IMR-90 (cell line): ENCODE measurements at regions not wholly inside any gene's neighbourhood (a gene's known extent, or its start where the extent isn't known, plus 50 kb on each side); places are given as distances from the start of the nearest gene placed in this dataset.

Experiments
- ATAC-seq: fragments of 200-7000 bp; cut with Tn5 transposase; 2 replicates; pipeline ENCODE4 v1.9.1; 2020; ENCODE audit warnings: low read depth, mild to moderate bottlenecking, moderate library complexity
- BruUV-seq: library from RNA; stranded (reverse); fragments of 400-500 nt; replicated peaks from 2 replicates; lab custom pipeline; 2021; lab: Mats Ljungman, UMichigan
- CTCF ChIA-PET: fragments of 300-600 bp; formaldehyde crosslinking; extraction: SDS; loops from one replicate; lab custom pipeline; 2021; ENCODE audit warnings: antibody characterized with exemption; lab: Yijun Ruan, JAX
- POLR2A ChIA-PET: fragments of 300-600 bp; sonication (Branson Sonifier 250); formaldehyde crosslinking; loops from one replicate; lab custom pipeline; 2022; ENCODE audit warnings: antibody characterized with exemption; ENCODE audit not compliant: unreplicated experiment; lab: Charles Lee
- DNase-seq: peaks from one replicate; pipeline ENCODE4 v3.0.0; 2013
- H2AFZ ChIP-seq: replicated peaks from 2 replicates; pipeline ENCODE3; 2013; ENCODE audit warnings: low read length, mild to moderate bottlenecking; ENCODE audit not compliant: poor library complexity
- H2AK5ac ChIP-seq: 2 replicates; pipeline ENCODE4 v1.6.1; 2013; ENCODE audit warnings: low read depth, low read length, inconsistent platforms
- H2AK9ac ChIP-seq: replicated peaks from 2 replicates; pipeline ENCODE3; 2013; ENCODE audit warnings: mild to moderate bottlenecking, low read depth, low read length, moderate library complexity; ENCODE audit not compliant: poor library complexity
- H2BK120ac ChIP-seq: 2 replicates; pipeline ENCODE4 v1.6.1; 2013; ENCODE audit warnings: low read depth, low read length, inconsistent platforms
- H2BK15ac ChIP-seq: 3 replicates; pipeline ENCODE4 v1.6.1; 2013; ENCODE audit warnings: low read depth, low read length, inconsistent platforms
- H2BK20ac ChIP-seq: 2 replicates; pipeline ENCODE4 v1.6.1; 2013; ENCODE audit warnings: low read depth, mild to moderate bottlenecking, inconsistent platforms, low read length, moderate library complexity
- H2BK5ac ChIP-seq: 2 replicates; pipeline ENCODE4 v1.6.1; 2013; ENCODE audit warnings: mild to moderate bottlenecking, low read depth, low read length, inconsistent platforms; ENCODE audit not compliant: poor library complexity, severe bottlenecking
- H3K14ac ChIP-seq: replicated peaks from 2 replicates; pipeline ENCODE4 v1.6.1; 2013; ENCODE audit warnings: low read depth, low read length, inconsistent platforms
- H3K18ac ChIP-seq: 2 replicates; pipeline ENCODE4 v1.6.1; 2013; ENCODE audit warnings: low read depth, low read length, control low read depth
- H3K23ac ChIP-seq: 2 replicates; pipeline ENCODE4 v1.6.1; 2013; ENCODE audit warnings: low read depth, low read length, inconsistent platforms
- H3K27ac ChIP-seq: 2 replicates; pipeline ENCODE4 v1.5.1; 2013; ENCODE audit warnings: mild to moderate bottlenecking, control low read depth, low read length; ENCODE audit not compliant: insufficient read depth
- H3K27me3 ChIP-seq: 2 replicates; pipeline ENCODE4 v1.6.1; 2013; ENCODE audit warnings: low read length; ENCODE audit not compliant: control insufficient read depth, insufficient read depth
- H3K36me3 ChIP-seq: 2 replicates; pipeline ENCODE4 v1.6.1; 2013; ENCODE audit warnings: low read length, mixed read lengths; ENCODE audit not compliant: control insufficient read depth, insufficient read depth
- H3K4ac ChIP-seq: 2 replicates; pipeline ENCODE4 v1.6.1; 2013; ENCODE audit warnings: low read depth, low read length, inconsistent platforms
- H3K4me1 ChIP-seq: 2 replicates; pipeline ENCODE4 v1.6.1; 2013; ENCODE audit warnings: low read length, mixed read lengths; ENCODE audit not compliant: control insufficient read depth, insufficient read depth
- H3K4me2 ChIP-seq: 2 replicates; pipeline ENCODE4 v1.6.1; 2013; ENCODE audit warnings: low read depth, mild to moderate bottlenecking, control low read depth, low read length, moderate library complexity
- H3K4me3 ChIP-seq: 2 replicates; pipeline ENCODE4 v1.5.1; 2013; ENCODE audit warnings: low read depth, mild to moderate bottlenecking, control low read depth, low read length, moderate library complexity; ENCODE audit not compliant: insufficient read depth
- H3K56ac ChIP-seq: 2 replicates; pipeline ENCODE4 v1.6.1; 2013; ENCODE audit warnings: low read length, inconsistent platforms; ENCODE audit not compliant: insufficient read depth; ENCODE audit errors: extremely low read depth
- H3K79me1 ChIP-seq, 2 experiments: 2 replicates each; pipeline ENCODE4 v1.6.1; 2013; ENCODE audit warnings: low read length in 2 of 2, inconsistent platforms in 1 of 2, low read depth in 1 of 2
- H3K9ac ChIP-seq: 2 replicates; pipeline ENCODE4 v1.6.1; 2013; ENCODE audit warnings: low read depth, low read length, control low read depth
- H3K9me1 ChIP-seq: 2 replicates; pipeline ENCODE4 v1.6.1; 2013; ENCODE audit warnings: low read length, inconsistent platforms; ENCODE audit not compliant: insufficient read depth
- H3K9me3 ChIP-seq: 2 replicates; pipeline ENCODE4 v1.6.1; 2013; ENCODE audit warnings: low read length; ENCODE audit not compliant: control insufficient read depth, insufficient read depth
- H4K20me1 ChIP-seq: 2 replicates; pipeline ENCODE4 v1.6.1; 2013; ENCODE audit warnings: low read length, inconsistent platforms; ENCODE audit not compliant: insufficient read depth
- H4K5ac ChIP-seq: 2 replicates; pipeline ENCODE4 v1.6.1; 2013; ENCODE audit warnings: mild to moderate bottlenecking, low read depth, low read length, control low read depth
- H4K8ac ChIP-seq, 2 experiments: 2 replicates each; pipeline ENCODE4 v1.6.1; 2013; ENCODE audit warnings: low read depth in 2 of 2, low read length in 2 of 2, control low read depth in 1 of 2, inconsistent platforms in 1 of 2
- H4K91ac ChIP-seq: 2 replicates; pipeline ENCODE4 v1.6.1; 2013; ENCODE audit warnings: low read depth, low read length, inconsistent platforms; ENCODE audit not compliant: insufficient read depth
- BHLHE40 ChIP-seq: fragments of 150-350 bp; IDR thresholded peaks from 2 replicates; pipeline ENCODE4 v1.6.1; 2016; ENCODE audit warnings: mild to moderate bottlenecking, low read depth, low read length
- CEBPB ChIP-seq: IDR thresholded peaks from 2 replicates; pipeline ENCODE4 v1.6.1; 2012; ENCODE audit warnings: low read depth, low read length, improper control_type of control experiment
- CHD1 ChIP-seq: IDR thresholded peaks from 2 replicates; pipeline ENCODE4 v1.6.1; 2012; ENCODE audit warnings: low read depth, low read length, improper control_type of control experiment
- CTCF ChIP-seq: conservative IDR thresholded peaks from 2 replicates; pipeline ENCODE4 v1.5.1; 2012; ENCODE audit warnings: mild to moderate bottlenecking, low read depth, low read length, improper control_type of control experiment
- ELK1 ChIP-seq: fragments of 150-350 bp; IDR thresholded peaks from 2 replicates; pipeline ENCODE4 v1.6.1; 2016; ENCODE audit warnings: low read depth, mild to moderate bottlenecking, low read length, moderate library complexity, borderline replicate concordance
- FOS ChIP-seq: fragments of 150-350 bp; IDR thresholded peaks from 2 replicates; pipeline ENCODE4 v1.6.1; 2016; ENCODE audit warnings: low read depth, low read length
- MAZ ChIP-seq: IDR thresholded peaks from 2 replicates; pipeline ENCODE4 v1.6.1; 2012; ENCODE audit warnings: low read depth, mild to moderate bottlenecking, low read length, improper control_type of control experiment, moderate library complexity, borderline replicate concordance
- MXI1 ChIP-seq: IDR thresholded peaks from 2 replicates; pipeline ENCODE4 v1.6.1; 2012; ENCODE audit warnings: low read depth, mild to moderate bottlenecking, low read length, moderate library complexity, borderline replicate concordance
- NFE2L2 ChIP-seq: fragments of 150-350 bp; IDR thresholded peaks from 2 replicates; pipeline ENCODE4 v1.6.1; 2016; ENCODE audit warnings: low read depth, mild to moderate bottlenecking, low read length
- POLR2A ChIP-seq: IDR thresholded peaks from 2 replicates; pipeline ENCODE4 v1.6.1; 2012; ENCODE audit warnings: mild to moderate bottlenecking, low read depth, low read length
- RAD21 ChIP-seq: IDR thresholded peaks from 2 replicates; pipeline ENCODE4 v1.6.1; 2012; ENCODE audit warnings: low read length, improper control_type of control experiment
- RCOR1 ChIP-seq: IDR thresholded peaks from 2 replicates; pipeline ENCODE4 v1.6.1; 2012; ENCODE audit warnings: mild to moderate bottlenecking, low read length, improper control_type of control experiment; ENCODE audit not compliant: insufficient replicate concordance
- RFX5 ChIP-seq: IDR thresholded peaks from 2 replicates; pipeline ENCODE4 v1.8.0; 2012; ENCODE audit warnings: low read depth, mild to moderate bottlenecking, low read length, moderate library complexity
- SMC3 ChIP-seq: fragments of 150-350 bp; IDR thresholded peaks from 2 replicates; pipeline ENCODE4 v1.6.1; 2016; ENCODE audit warnings: low read depth, mild to moderate bottlenecking, antibody characterized with exemption, low read length, moderate library complexity
- USF2 ChIP-seq: fragments of 150-350 bp; IDR thresholded peaks from 2 replicates; pipeline ENCODE4 v1.6.1; 2017; ENCODE audit warnings: mild to moderate bottlenecking, antibody characterized with exemption, low read length, low read depth
- WGBS, 2 experiments: methylation state at CpG; one replicate each; pipeline versions ENCODE4 v1.1.5 to v1.1.7; 2013; ENCODE audit warnings: missing lambda C conversion rate in 2 of 2; ENCODE audit not compliant: insufficient read length in 1 of 2; ENCODE audit errors: extremely low coverage in 2 of 2; 5-methylcytosine and 5-hydroxymethylcytosine counted together
- dilution Hi-C: fragments of 300-500 bp; cut with HindIII; formaldehyde crosslinking; loops from one replicate; pipeline ENCODE4 v1.14.3; 2018; ENCODE audit warnings: low sequenced_read_pairs; ENCODE audit not compliant: unreplicated experiment
- in situ Hi-C: fragments of 300-500 bp; cut with MboI; formaldehyde crosslinking; loops from 3 replicates; pipeline ENCODE4 v1.14.3; 2019; ENCODE audit warnings: low sequenced_read_pairs, inconsistent platforms, mixed read lengths
- intact Hi-C: fragments of 100-400 bp; cut with micrococcal nuclease; formaldehyde crosslinking; loops from 2 replicates; pipeline ENCODE4 v1.10.0; 2022

- no peak overlapping the region for H2BK5ac ChIP-seq
- no peaks in the 10 kb centered on the region for H3K79me1 ChIP-seq
- no peak overlapping the region for H3K27ac ChIP-seq
- no peaks in the 10 kb centered on the region for H3K9me3 ChIP-seq
- no peaks in the 10 kb centered on the region for H3K9me1 ChIP-seq
- no peaks in the 10 kb centered on the region for H4K20me1 ChIP-seq
- 58% methylated on average over 8 of the region's 19 CpGs; no CpG with 5 or more reads in 1 of the 2 experiments for WGBS, 2 experiments
- no peak for ATAC-seq
- no peak overlapping the region for H3K18ac ChIP-seq
- no peak overlapping the region for H3K4ac ChIP-seq
- no peak overlapping the region for H2AK5ac ChIP-seq
- no peak overlapping the region for H4K8ac ChIP-seq
- H3K27me3 ChIP-seq = peaks cover 2% of the 10 kb centered on the region; the same call in 1 of the 2 replicates
- DNase-seq = no peak
- H2BK20ac ChIP-seq = no peak overlapping the region
- in situ Hi-C loops (no loop called here), dilution Hi-C loops (no loop called here), intact Hi-C loops (no loop called here)
- no peak overlapping the region for H4K91ac ChIP-seq
- ChIA-PET POLR2A (no interaction called here), CTCF (no interaction called here)
- H2AFZ ChIP-seq = no peak overlapping the region
- no peak overlapping the region for H2AK9ac ChIP-seq
- no peak overlapping the region for H3K23ac ChIP-seq
- H3K4me2 ChIP-seq = no peak overlapping the region
- no peak for TF ChIP-seq ELK1
- TF ChIP-seq RCOR1 = no peak
- no peak for TF ChIP-seq NFE2L2
- no peak for TF ChIP-seq MXI1
- no peak for TF ChIP-seq MAZ
- TF ChIP-seq CEBPB = no peak
- no peak for TF ChIP-seq BHLHE40
- TF ChIP-seq CTCF = no peak
- TF ChIP-seq USF2 = no peak
- TF ChIP-seq SMC3 = no peak
- TF ChIP-seq RAD21 = no peak
- TF ChIP-seq CHD1 = no peak
- TF ChIP-seq FOS = no peak
- TF ChIP-seq POLR2A = no peak
- TF ChIP-seq RFX5 = no peak
- no peaks in the 10 kb centered on the region for H3K36me3 ChIP-seq
- no peaks in the 10 kb centered on the region for H3K4me1 ChIP-seq
- no peak overlapping the region for H3K14ac ChIP-seq
- no TSS peak for BruUV-seq
- no peak overlapping the region for H3K9ac ChIP-seq
- H3K56ac ChIP-seq = no peak overlapping the region
- no peak overlapping the region for H4K5ac ChIP-seq
- no peak overlapping the region for H2BK120ac ChIP-seq
- H2BK15ac ChIP-seq = no peak overlapping the region
- H3K4me3 ChIP-seq = no peak overlapping the region
Observed at GRCh38 chr20:56952258-56953047, 314.0 kb downstream of the BMP7 start.
